GM23338 (cell line): ENCODE measurements at regions not wholly inside any gene's neighbourhood (a gene's known extent, or its start where the extent isn't known, plus 50 kb on each side); places are given as distances from the start of the nearest gene placed in this dataset.

Experiments
- ATAC-seq: fragments of 200-7000 bp; cut with Tn5 transposase; 3 replicates; pipeline ENCODE4 v1.9.1; 2020
- DNase-seq: peaks from one replicate; pipeline ENCODE4 v3.0.0-alpha.2; 2015; ENCODE audit warnings: low spot score
- H2AFZ ChIP-seq: fragments of 200-600 bp; sonication (generic); 2 replicates; pipeline ENCODE4 v1.8.0; 2016; ENCODE audit warnings: antibody characterized with exemption, mild to moderate bottlenecking, moderate library complexity
- H3F3A ChIP-seq: fragments of 200-600 bp; sonication (generic); replicated peaks from 2 replicates; pipeline ENCODE4 v1.8.0; 2017; ENCODE audit warnings: antibody characterized with exemption, mixed run types, low read depth
- H3K27ac ChIP-seq: fragments of 200-600 bp; sonication (generic); 2 replicates; pipeline ENCODE4 v1.6.1; 2016; ENCODE audit warnings: low read depth
- H3K27me3 ChIP-seq: fragments of 200-600 bp; sonication (generic); 2 replicates; pipeline ENCODE4 v1.8.0; 2016; ENCODE audit warnings: mild to moderate bottlenecking, mixed run types, moderate library complexity; ENCODE audit not compliant: insufficient read depth
- H3K36me3 ChIP-seq: fragments of 200-600 bp; sonication (generic); 2 replicates; pipeline ENCODE4 v1.8.0; 2016; ENCODE audit warnings: mild to moderate bottlenecking; ENCODE audit not compliant: insufficient read depth
- H3K4me1 ChIP-seq: fragments of 200-600 bp; sonication (generic); 2 replicates; pipeline ENCODE4 v1.8.0; 2016; ENCODE audit warnings: mild to moderate bottlenecking, moderate library complexity; ENCODE audit not compliant: insufficient read depth
- H3K4me2 ChIP-seq: fragments of 200-600 bp; sonication (generic); 2 replicates; pipeline ENCODE4 v1.7.1; 2017; ENCODE audit warnings: mixed run types
- H3K4me3 ChIP-seq: fragments of 200-600 bp; sonication (generic); 2 replicates; pipeline ENCODE4 v1.6.1; 2016; ENCODE audit warnings: mixed run types
- H3K79me2 ChIP-seq: fragments of 200-600 bp; sonication (generic); replicated peaks from 2 replicates; pipeline ENCODE4 v1.8.0; 2017; ENCODE audit warnings: mild to moderate bottlenecking; ENCODE audit not compliant: insufficient read depth
- H3K9me2 ChIP-seq: fragments of 200-600 bp; sonication (generic); 2 replicates; pipeline ENCODE4 v1.8.0; 2017; ENCODE audit not compliant: insufficient read depth
- H4K20me1 ChIP-seq: fragments of 200-600 bp; sonication (generic); replicated peaks from 2 replicates; pipeline ENCODE4 v1.8.0; 2017; ENCODE audit warnings: mild to moderate bottlenecking; ENCODE audit not compliant: insufficient read depth
- H3K27ac Mint-ChIP-seq: 2 replicates; pipeline ENCODE4 v1.8.0; 2020; ENCODE audit warnings: inconsistent platforms, mild to moderate bottlenecking, moderate library complexity, mixed read lengths
- H3K27me3 Mint-ChIP-seq: 3 replicates; pipeline ENCODE4 v1.8.0; 2022; ENCODE audit warnings: low read depth, mild to moderate bottlenecking, moderate library complexity, mixed read lengths, inconsistent platforms; ENCODE audit not compliant: insufficient read depth, poor library complexity
- H3K36me3 Mint-ChIP-seq: 3 replicates; pipeline ENCODE4 v1.8.0; 2021; ENCODE audit warnings: low read depth, mild to moderate bottlenecking, inconsistent platforms, moderate library complexity, mixed read lengths
- H3K4me1 Mint-ChIP-seq: 3 replicates; pipeline ENCODE4 v1.8.0; 2020; ENCODE audit warnings: mild to moderate bottlenecking, inconsistent platforms, mixed read lengths
- H3K4me3 Mint-ChIP-seq: 3 replicates; pipeline ENCODE4 v1.8.0; 2021; ENCODE audit warnings: moderate library complexity, mild to moderate bottlenecking, inconsistent platforms, mixed read lengths
- H3K9me3 Mint-ChIP-seq: 3 replicates; pipeline ENCODE4 v1.8.0; 2020; ENCODE audit warnings: moderate library complexity, mild to moderate bottlenecking, inconsistent platforms, mixed read lengths
- CREB1 ChIP-seq: fragments of 250-450 bp; sonication (Bioruptor Pico); IDR thresholded peaks from 2 replicates; pipeline ENCODE4 v1.5.0; 2020; ENCODE audit warnings: low read depth, mild to moderate bottlenecking, moderate library complexity
- EZH2 ChIP-seq: fragments of 200-600 bp; sonication (generic); IDR thresholded peaks from one replicate; pipeline ENCODE4 v1.8.0; 2017; ENCODE audit warnings: antibody characterized with exemption, mild to moderate bottlenecking, low read depth; ENCODE audit not compliant: unreplicated experiment
- EZH2phosphoT487 ChIP-seq: fragments of 200-600 bp; sonication (generic); IDR thresholded peaks from one replicate; pipeline ENCODE4 v1.8.1; 2018; ENCODE audit warnings: antibody characterized with exemption; ENCODE audit not compliant: unreplicated experiment
- NANOG ChIP-seq: IDR thresholded peaks from 2 replicates; pipeline ENCODE4 v1.6.1; 2016; ENCODE audit warnings: antibody characterized with exemption, borderline replicate concordance
- POLR2AphosphoS5 ChIP-seq: IDR thresholded peaks from 2 replicates; pipeline ENCODE4 v1.6.1; 2016; ENCODE audit warnings: antibody characterized with exemption, low read depth
- STAT1 ChIP-seq: IDR thresholded peaks from one replicate; pipeline ENCODE4 v1.6.1; 2016; ENCODE audit warnings: antibody characterized with exemption; ENCODE audit not compliant: unreplicated experiment
- ZNF114 ChIP-seq: fragments of 250-450 bp; sonication (Bioruptor Pico); IDR thresholded peaks from 2 replicates; pipeline ENCODE4 v1.5.0; 2020; ENCODE audit warnings: mild to moderate bottlenecking, moderate library complexity
- ZNF331 ChIP-seq: fragments of 250-450 bp; sonication (Bioruptor Pico); IDR thresholded peaks from 2 replicates; pipeline ENCODE4 v1.5.0; 2020; ENCODE audit warnings: low read depth, mild to moderate bottlenecking, moderate library complexity
- TF ChIP-seq, protein P1 (sequence below), 2 experiments: fragments of 200-600 bp in 1 of 2; sonication (generic) in 1 of 2; conservative IDR thresholded peaks; 2 replicates each; pipeline versions ENCODE4 v1.5.1 to v1.6.1; 2016 to 2017; ENCODE audit warnings: antibody characterized with exemption in 2 of 2, low read depth in 2 of 2, mild to moderate bottlenecking in 2 of 2, moderate library complexity in 1 of 2
- TF ChIP-seq, protein P2 (sequence below): IDR thresholded peaks from 2 replicates; pipeline ENCODE4 v1.6.1; 2016; ENCODE audit warnings: antibody characterized with exemption
- TF ChIP-seq, protein P3 (sequence below): IDR thresholded peaks from one replicate; pipeline ENCODE4 v1.6.1; 2018; ENCODE audit warnings: antibody characterized with exemption; ENCODE audit not compliant: unreplicated experiment
- TF ChIP-seq, protein P4 (sequence below): fragments of 250-450 bp; sonication (Bioruptor Pico); IDR thresholded peaks from 2 replicates; pipeline ENCODE4 v1.5.0; 2020; ENCODE audit warnings: mild to moderate bottlenecking, moderate library complexity

DNA sequence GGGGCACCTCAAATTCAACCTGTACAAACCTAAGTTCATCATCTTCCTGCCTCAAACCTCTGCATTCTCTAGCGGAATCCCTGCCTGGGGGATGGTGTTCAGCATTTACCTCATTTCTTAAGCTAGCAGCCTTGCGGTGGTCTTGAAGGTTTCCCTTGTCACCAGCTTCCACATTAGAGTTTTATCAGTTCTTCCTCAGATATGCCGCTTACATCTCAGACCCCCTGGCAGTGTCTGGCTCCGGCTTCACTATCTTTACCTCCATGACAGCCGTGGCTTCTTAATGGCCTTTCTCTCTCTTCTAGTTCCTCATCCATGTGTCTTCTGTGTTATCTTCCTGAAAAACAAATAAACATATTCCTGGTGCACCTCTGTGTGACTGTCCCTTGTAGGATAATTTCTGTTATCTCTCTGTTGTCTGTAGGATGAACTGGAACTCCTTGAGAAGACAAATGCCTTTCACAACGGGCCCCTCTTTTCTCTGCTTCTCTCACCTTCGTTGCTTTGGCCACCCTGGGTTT lies 101.1 kb upstream of the BMPER start (continued):
- no peak for TF ChIP-seq ZNF114
- TF ChIP-seq NANOG: no peak
- TF ChIP-seq POLR2AphosphoS5: no peak

DNA sequence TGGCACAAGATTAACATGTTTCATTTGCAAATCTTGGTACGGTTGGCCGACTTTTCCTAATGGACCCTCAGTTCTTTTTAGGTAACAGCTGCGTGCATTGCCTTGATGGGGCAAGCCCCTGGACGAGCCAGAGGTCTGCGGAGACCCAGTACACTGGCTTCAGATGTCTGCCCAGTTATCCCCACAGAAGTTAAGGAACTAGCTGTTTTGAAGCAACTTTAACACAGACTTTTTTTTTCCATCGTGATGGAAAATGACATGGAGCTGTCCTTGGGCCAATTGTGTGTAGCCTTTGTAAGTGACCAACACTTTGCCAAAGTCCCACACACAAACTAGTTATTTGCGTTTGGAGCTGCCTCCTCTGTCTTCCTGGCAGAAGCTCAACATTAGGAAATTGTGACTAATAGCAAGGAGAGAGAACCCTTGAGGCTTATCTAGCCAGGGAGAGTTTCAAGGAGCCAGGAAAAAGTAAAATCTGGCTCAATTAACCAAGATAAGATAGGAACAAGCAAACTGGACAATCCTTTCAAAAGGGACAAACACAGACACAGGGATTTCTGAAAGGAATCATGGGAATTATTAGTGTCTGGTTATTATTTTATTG lies 99.6 kb upstream of the BMPER start:
- Mint-ChIP-seq H3K27me3 (no peaks in the 10 kb centered on the region), H3K4me3 (no peak overlapping the region), H3K27ac (no peak overlapping the region), H3K4me1 (peaks cover 10% of the 10 kb centered on the region), H3K36me3 (no peaks in the 10 kb centered on the region), H3K9me3 (no peaks in the 10 kb centered on the region)
- H3K4me1 ChIP-seq: no peaks in the 10 kb centered on the region
- no peak overlapping the region for H3K4me3 ChIP-seq
- H4K20me1 ChIP-seq: no peaks in the 10 kb centered on the region
- no peak overlapping the region for H3K27ac ChIP-seq
- TF ChIP-seq, protein P1, sequence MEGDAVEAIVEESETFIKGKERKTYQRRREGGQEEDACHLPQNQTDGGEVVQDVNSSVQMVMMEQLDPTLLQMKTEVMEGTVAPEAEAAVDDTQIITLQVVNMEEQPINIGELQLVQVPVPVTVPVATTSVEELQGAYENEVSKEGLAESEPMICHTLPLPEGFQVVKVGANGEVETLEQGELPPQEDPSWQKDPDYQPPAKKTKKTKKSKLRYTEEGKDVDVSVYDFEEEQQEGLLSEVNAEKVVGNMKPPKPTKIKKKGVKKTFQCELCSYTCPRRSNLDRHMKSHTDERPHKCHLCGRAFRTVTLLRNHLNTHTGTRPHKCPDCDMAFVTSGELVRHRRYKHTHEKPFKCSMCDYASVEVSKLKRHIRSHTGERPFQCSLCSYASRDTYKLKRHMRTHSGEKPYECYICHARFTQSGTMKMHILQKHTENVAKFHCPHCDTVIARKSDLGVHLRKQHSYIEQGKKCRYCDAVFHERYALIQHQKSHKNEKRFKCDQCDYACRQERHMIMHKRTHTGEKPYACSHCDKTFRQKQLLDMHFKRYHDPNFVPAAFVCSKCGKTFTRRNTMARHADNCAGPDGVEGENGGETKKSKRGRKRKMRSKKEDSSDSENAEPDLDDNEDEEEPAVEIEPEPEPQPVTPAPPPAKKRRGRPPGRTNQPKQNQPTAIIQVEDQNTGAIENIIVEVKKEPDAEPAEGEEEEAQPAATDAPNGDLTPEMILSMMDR (conservative IDR thresholded peaks at IDR 0.05; ENCODE audit: low read depth in 2 of 2): no peak
- TF ChIP-seq NANOG: no peak
- TF ChIP-seq, protein P2, sequence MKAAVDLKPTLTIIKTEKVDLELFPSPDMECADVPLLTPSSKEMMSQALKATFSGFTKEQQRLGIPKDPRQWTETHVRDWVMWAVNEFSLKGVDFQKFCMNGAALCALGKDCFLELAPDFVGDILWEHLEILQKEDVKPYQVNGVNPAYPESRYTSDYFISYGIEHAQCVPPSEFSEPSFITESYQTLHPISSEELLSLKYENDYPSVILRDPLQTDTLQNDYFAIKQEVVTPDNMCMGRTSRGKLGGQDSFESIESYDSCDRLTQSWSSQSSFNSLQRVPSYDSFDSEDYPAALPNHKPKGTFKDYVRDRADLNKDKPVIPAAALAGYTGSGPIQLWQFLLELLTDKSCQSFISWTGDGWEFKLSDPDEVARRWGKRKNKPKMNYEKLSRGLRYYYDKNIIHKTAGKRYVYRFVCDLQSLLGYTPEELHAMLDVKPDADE: no peak
- TF ChIP-seq, protein P3, sequence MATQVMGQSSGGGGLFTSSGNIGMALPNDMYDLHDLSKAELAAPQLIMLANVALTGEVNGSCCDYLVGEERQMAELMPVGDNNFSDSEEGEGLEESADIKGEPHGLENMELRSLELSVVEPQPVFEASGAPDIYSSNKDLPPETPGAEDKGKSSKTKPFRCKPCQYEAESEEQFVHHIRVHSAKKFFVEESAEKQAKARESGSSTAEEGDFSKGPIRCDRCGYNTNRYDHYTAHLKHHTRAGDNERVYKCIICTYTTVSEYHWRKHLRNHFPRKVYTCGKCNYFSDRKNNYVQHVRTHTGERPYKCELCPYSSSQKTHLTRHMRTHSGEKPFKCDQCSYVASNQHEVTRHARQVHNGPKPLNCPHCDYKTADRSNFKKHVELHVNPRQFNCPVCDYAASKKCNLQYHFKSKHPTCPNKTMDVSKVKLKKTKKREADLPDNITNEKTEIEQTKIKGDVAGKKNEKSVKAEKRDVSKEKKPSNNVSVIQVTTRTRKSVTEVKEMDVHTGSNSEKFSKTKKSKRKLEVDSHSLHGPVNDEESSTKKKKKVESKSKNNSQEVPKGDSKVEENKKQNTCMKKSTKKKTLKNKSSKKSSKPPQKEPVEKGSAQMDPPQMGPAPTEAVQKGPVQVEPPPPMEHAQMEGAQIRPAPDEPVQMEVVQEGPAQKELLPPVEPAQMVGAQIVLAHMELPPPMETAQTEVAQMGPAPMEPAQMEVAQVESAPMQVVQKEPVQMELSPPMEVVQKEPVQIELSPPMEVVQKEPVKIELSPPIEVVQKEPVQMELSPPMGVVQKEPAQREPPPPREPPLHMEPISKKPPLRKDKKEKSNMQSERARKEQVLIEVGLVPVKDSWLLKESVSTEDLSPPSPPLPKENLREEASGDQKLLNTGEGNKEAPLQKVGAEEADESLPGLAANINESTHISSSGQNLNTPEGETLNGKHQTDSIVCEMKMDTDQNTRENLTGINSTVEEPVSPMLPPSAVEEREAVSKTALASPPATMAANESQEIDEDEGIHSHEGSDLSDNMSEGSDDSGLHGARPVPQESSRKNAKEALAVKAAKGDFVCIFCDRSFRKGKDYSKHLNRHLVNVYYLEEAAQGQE: no peak
- TF ChIP-seq, protein P4, sequence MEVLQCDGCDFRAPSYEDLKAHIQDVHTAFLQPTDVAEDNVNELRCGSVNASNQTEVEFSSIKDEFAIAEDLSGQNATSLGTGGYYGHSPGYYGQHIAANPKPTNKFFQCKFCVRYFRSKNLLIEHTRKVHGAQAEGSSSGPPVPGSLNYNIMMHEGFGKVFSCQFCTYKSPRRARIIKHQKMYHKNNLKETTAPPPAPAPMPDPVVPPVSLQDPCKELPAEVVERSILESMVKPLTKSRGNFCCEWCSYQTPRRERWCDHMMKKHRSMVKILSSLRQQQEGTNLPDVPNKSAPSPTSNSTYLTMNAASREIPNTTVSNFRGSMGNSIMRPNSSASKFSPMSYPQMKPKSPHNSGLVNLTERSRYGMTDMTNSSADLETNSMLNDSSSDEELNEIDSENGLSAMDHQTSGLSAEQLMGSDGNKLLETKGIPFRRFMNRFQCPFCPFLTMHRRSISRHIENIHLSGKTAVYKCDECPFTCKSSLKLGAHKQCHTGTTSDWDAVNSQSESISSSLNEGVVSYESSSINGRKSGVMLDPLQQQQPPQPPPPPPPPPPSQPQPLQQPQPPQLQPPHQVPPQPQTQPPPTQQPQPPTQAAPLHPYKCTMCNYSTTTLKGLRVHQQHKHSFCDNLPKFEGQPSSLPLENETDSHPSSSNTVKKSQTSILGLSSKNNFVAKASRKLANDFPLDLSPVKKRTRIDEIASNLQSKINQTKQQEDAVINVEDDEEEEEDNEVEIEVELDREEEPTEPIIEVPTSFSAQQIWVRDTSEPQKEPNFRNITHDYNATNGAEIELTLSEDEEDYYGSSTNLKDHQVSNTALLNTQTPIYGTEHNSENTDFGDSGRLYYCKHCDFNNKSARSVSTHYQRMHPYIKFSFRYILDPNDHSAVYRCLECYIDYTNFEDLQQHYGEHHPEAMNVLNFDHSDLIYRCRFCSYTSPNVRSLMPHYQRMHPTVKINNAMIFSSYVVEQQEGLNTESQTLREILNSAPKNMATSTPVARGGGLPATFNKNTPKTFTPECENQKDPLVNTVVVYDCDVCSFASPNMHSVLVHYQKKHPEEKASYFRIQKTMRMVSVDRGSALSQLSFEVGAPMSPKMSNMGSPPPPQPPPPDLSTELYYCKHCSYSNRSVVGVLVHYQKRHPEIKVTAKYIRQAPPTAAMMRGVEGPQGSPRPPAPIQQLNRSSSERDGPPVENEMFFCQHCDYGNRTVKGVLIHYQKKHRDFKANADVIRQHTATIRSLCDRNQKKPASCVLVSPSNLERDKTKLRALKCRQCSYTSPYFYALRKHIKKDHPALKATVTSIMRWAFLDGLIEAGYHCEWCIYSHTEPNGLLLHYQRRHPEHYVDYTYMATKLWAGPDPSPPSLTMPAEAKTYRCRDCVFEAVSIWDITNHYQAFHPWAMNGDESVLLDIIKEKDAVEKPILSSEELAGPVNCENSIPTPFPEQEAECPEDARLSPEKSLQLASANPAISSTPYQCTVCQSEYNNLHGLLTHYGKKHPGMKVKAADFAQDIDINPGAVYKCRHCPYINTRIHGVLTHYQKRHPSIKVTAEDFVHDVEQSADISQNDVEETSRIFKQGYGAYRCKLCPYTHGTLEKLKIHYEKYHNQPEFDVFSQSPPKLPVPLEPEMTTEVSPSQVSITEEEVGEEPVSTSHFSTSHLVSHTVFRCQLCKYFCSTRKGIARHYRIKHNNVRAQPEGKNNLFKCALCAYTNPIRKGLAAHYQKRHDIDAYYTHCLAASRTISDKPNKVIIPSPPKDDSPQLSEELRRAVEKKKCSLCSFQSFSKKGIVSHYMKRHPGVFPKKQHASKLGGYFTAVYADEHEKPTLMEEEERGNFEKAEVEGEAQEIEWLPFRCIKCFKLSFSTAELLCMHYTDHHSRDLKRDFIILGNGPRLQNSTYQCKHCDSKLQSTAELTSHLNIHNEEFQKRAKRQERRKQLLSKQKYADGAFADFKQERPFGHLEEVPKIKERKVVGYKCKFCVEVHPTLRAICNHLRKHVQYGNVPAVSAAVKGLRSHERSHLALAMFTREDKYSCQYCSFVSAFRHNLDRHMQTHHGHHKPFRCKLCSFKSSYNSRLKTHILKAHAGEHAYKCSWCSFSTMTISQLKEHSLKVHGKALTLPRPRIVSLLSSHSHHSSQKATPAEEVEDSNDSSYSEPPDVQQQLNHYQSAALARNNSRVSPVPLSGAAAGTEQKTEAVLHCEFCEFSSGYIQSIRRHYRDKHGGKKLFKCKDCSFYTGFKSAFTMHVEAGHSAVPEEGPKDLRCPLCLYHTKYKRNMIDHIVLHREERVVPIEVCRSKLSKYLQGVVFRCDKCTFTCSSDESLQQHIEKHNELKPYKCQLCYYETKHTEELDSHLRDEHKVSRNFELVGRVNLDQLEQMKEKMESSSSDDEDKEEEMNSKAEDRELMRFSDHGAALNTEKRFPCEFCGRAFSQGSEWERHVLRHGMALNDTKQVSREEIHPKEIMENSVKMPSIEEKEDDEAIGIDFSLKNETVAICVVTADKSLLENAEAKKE: no peak
- TF ChIP-seq ZNF114: no peak
- TF ChIP-seq EZH2: no peak
- no peak for TF ChIP-seq ZNF331 (CRISPR knock-in tag)
- no peak for TF ChIP-seq STAT1
- TF ChIP-seq EZH2phosphoT487: no peak
- TF ChIP-seq POLR2AphosphoS5: no peak
- no peak for TF ChIP-seq CREB1 (CRISPR knock-in tag)
- no peak overlapping the region for H2AFZ ChIP-seq
- no peaks in the 10 kb centered on the region for H3K36me3 ChIP-seq
- no peak overlapping the region for H3K4me2 ChIP-seq
- no peaks in the 10 kb centered on the region for H3F3A ChIP-seq
- ATAC-seq (no peak), DNase-seq (no peak)
- H3K79me2 ChIP-seq: no peaks in the 10 kb centered on the region
- H3K27me3 ChIP-seq: no peaks in the 10 kb centered on the region
- 0 out of 2 replicates have a peak, but pooled peaks cover 5% of the 10 kb centered on the region for H3K9me2 ChIP-seq
